ENCODE measurements at regions not wholly inside any gene's neighbourhood (a gene's known extent, or its start where the extent isn't known, plus 50 kb on each side); places are given as distances from the start of the nearest gene placed in this dataset.
"Not testable (repeated sequence)": the region's sequence is repeated elsewhere in the genome, so short reads cannot be mapped to it uniquely, and the experiment has no call there.

DNA sequence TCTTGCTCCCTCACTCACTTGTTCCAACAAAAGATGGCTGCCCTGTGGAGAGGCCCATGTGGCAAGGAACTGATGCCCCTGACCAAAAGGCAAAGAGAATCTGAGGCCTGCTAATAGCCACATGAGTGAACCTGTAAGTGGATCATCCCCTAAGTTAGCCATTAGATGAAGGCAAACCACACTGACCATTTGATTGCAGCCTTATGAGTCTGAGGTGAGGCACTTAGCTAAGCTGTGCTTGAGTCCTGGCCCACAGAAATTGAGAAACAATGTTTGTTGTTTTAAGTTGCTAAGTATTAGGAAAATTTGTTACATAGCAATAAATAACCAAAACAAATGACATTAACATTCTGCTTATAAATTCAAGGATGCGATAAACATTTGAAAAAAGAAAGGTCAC, 100.1 kb upstream of the BET1 start:
- DNase-seq (ENCODE audit: low read depth in 1 of 2, low spot score in 1 of 2): no peak

DNA sequence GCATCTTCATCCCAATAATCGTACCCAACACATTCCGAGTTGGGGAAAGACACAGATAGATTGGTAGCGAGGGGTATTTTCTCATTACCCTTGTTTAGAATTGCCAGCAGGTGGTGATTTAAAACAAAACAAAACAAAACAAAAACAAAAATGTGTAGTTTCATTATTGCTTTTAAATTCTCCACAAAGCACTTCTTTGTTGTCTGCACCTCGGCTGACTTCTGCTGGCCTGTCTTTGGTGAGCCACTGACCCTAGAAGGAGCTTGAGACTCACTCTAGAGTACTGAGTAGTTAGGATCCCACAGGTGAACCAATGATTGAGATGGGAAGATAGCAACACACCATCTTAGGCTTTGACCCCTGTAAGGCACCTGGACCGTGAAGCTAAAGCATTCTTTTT, 105.4 kb upstream of the BET1 start:
- DNase-seq (ENCODE audit: low read depth in 1 of 2, low spot score in 1 of 2): no peak

DNA sequence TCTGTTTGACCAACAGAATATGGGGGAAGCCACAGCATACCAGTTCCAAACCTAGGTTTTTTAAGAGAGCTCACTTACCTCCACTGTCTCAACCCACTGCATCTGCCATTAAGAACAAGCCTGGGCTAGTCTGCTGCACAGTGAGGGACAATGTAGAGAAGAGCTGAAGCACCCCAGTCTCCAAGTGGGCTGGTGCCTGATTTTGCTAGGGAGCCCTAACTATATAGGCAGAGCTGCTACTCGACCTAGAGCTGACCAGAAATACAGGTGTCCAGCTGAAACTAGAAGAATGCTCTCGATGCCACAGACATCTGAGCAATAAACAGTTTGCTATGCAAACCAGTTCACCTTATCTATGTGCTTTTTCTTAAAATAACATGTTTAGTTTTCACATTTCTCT, 106.9 kb upstream of the BET1 start:
- no peak for DNase-seq (ENCODE audit: low read depth in 1 of 2, low spot score in 1 of 2)

DNA sequence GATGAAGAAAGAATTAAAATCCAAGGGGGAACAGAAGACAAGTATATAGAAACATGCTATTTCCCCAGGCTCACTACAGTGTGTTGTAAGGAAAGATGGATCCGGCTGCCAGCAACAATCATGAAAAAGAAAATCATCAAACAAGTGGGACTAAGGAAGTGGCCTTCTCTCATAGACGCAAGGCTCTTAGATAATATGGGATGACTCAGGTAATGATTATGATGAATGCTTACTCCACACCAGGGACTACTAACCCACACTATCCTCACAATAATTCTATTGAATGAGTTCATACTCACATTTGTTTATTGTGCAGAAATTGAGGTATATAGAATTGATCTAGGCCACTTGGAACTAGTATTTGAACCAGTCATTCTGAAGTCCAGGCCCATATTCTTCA, 111.2 kb upstream of the BET1 start:
- DNase-seq (ENCODE audit: low read depth in 1 of 2, low spot score in 1 of 2): no peak

DNA sequence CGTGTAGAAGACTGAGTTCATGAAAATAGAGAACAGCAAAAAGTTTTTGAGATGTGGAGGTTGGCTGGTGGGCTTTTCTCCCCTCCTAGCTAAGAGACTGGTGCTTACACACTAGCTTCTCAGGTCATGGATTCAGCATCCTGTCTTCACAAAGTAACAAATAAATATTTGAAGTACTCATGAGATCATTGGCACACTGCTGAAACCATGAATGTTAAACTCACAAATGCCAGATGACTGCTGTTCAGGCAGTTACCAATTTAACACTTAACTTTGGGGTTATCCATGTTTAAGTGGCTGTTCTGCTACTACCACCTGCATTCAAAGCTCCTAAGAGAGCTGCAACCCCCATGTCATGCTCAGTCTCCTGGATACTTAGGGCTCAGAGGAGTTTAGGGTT, 119.0 kb upstream of the BET1 start:
- DNase-seq (ENCODE audit: low read depth in 1 of 2, low spot score in 1 of 2): no peak

DNA sequence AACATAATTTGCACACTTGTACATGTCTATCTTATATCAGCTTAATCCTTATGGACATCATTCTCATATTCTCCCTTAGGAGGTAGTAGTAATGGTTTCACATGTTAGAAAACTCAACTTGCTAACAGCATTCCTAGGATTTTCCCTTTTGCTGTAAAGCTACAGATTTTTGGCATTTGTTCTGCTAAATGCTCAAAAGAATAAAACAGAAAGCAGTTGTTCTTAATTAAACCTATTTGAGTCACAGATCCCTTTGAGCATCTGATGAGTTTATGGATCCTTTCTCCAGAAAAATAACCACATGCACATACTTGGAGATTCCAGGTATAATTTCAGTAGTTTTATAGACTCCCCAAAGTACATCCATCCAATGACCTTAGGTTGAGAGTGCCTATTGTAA, 122.9 kb upstream of the BET1 start:
- no peak for DNase-seq (ENCODE audit: low read depth in 1 of 2, low spot score in 1 of 2)

DNA sequence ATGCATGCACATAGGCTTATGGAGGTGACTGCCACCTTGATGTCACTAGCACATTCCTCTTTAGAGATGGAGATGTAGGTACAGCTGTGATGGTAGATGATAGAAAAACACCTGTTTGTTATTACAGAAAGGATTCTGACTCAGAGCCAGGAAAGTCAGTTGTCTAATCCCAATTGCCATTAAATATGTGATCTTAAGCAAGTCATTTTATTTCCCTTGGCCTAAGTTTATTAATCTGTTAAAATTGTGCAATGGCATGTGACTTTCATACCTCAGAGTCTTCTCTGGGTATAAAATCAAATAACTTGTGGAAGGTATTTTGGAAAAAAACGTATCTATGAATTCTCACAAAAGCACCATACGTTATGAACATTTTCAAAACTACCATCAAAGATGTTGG, 123.9 kb upstream of the BET1 start:
- no peak for DNase-seq (ENCODE audit: low read depth in 1 of 2, low spot score in 1 of 2)

DNA sequence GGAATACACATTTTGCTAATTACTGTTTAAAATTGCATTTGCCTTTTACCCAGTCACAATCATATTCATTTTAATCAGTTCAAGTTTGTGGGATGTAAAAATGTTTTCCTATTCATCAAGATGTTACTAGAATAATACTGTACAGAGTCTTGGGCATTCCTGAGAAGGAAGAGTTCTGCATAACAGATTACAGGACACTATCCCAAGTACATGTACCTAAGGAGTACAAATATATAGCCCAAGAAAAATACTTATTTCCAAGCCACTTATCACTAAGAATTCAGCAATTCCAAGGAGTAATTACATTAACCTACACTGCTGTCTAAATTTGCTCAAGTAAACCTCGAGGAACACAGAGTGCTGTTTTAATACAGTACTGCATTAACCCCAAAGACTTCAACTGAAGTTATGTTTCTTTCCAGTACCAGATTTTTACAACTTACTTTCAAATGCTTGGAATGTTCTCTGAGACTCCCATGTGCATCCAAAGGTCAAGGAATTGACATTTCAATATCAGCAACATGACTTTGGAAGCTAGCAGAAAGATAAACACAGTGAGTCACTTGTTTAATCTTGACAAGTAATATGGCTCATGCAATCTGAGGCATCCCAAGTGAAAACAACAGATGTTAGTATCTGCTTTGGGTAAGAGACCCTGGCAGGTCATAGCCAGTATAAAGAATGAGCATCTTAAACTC, 125.4 kb upstream of the BET1 start:
- no peak for DNase-seq (ENCODE audit: low read depth in 1 of 2, low spot score in 1 of 2)

DNA sequence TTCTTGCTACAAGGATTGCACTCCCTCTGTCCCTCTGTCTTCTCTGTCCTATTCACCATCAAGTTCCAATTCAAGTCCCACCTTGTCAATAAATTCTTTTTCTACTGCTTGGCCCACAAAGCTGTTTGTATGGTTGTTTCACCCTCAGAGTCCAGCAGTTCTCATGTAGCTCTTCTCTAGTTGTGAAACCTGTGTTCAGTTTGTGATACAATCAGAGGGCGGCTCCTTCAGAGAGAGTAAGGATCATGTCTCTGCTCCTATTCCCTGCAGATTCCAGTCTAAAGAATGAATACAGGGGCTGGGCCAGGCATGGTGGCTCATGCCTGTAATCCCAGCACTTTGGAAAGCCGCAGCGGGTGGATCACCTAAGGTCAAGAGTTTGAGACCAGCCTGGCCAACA, 126.6 kb upstream of the BET1 start:
- no peak for DNase-seq (ENCODE audit: low read depth in 1 of 2, low spot score in 1 of 2)

DNA sequence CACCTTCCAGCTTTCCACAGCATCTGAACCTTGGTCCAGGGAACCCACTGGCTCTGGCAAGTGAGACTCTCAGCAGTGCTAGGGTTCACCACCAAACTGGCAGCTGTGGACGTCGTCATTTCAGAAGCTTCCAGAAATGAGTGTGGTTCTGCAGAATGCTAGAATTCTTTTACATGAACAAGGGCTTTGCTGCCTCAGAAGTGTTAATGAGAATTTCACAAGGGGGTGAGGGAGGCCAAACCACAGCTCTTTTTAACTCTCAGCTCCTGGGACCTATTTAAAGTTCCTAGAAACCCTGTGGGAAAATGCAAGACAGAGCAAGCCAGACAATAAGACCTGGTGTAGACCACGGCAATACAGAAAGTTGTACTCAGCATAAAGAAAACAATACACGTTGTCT, 129.3 kb upstream of the BET1 start:
- no peak for DNase-seq (ENCODE audit: low read depth in 1 of 2, low spot score in 1 of 2)

DNA sequence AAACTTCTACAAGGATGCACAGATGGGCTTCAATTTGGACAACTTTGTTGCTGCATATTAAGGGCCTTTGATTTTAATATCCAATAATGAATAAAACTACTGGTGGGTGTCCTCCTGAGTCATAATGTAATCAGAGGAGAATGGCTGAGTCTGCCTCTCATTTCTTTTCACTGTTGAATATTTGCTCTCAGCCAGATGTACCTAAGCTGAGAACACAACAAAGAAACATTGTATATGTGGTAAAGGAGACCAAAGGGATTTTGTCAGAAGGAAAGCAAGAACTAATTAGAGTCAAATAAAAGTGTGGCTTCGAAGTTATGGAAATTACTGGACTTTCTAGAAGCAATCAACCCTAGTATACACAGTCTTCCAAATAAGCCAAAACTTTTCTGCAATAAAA, 131.0 kb upstream of the BET1 start:
- DNase-seq (ENCODE audit: low read depth in 1 of 2, low spot score in 1 of 2): no peak

DNA sequence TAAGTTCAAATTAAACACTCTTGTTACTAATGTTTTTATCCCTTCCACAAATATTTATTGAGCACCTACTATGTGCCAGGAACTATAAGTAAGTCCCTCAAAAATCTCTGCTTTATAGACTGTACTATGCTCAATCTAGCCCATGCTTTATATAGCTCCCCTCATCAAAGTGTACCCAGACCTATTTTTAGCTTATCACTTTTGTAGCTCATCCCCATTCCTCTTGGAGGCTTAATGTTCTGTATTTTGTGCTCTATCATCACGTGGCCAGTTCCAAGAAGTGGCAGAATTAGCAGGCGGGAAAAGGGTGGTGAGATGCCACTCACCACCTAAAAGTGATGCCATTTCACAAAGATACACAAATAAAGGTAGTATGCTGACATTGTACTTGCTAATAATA, 138.1 kb upstream of the BET1 start:
- DNase-seq (ENCODE audit: low read depth in 1 of 2, low spot score in 1 of 2): no peak

DNA sequence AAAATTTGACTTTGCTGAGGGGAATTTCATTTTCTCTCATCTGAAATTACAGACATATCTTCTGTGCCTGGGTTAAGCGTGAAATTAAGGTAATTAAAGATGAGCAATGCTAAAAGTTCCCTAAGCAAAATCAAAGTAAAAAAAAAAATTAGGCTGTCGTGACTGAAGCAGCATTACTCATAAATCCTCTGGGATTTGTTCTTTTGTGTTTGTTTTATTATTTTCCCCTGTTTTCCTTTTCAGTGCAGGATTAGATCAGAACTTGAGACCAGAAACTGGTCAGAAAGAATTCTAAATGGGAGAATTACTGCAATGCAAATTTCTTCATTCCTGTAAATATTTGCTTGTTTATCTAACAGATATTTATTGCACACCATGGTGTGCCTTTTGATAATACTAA, 141.4 kb upstream of the BET1 start:
- no peak for DNase-seq (ENCODE audit: low read depth in 1 of 2, low spot score in 1 of 2)

DNA sequence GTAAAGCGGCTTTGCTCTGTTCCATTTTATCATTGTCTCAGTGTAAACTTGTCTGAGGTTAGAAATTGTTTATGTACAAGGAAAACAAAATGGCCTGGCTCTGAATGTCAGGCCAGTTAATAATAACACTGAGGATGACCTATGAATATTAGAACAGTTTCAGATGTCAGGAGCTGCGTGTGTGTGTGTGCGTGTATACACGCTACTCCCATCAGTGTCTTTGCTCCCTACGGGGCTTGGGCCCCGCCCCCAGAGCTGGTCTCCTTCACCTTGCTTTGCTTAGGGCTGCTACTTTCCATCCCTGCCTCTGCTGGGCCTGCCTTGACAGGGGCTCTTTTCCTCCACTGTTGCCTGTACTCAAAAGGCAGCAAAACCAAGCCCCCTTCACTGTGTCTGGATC, 142.3 kb upstream of the BET1 start:
- DNase-seq (ENCODE audit: low read depth in 1 of 2, low spot score in 1 of 2): no peak

DNA sequence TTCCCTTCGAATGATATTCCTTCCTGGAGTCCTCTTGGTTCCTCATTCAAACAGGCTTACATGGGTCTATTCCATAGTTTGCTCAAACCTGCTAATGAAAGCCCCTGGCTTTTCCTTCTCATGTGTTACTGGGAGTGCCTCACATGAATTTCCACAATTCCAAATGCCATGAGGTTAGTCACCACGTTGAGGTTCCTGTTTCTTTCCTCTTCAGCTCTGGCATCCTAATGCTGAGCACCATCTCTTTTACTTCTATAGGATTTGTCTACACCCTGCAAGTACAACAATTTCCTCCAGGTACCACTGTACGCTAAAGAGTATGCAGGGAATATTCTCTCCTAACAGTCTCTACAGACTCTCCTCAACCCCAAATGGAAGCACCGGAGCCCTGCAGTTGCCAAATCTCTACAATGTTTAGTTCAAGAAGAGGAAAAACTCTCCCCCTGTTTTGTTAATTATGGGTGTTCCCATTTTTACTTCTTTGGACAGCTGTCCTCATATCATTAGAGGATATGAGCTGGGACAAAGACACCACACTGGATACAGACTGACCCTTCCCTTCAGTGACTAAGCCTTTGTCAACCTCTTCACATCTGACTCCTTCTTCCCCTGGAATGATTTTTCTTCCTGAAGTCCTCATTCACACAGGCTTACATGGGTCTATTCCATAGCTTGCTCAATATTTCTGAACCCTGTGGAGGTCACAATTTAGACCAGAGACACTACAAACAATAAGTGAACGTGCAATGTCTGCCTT, 145.8 kb upstream of the BET1 start:
- DNase-seq (ENCODE audit: low read depth in 1 of 2, low spot score in 1 of 2): no peak

DNA sequence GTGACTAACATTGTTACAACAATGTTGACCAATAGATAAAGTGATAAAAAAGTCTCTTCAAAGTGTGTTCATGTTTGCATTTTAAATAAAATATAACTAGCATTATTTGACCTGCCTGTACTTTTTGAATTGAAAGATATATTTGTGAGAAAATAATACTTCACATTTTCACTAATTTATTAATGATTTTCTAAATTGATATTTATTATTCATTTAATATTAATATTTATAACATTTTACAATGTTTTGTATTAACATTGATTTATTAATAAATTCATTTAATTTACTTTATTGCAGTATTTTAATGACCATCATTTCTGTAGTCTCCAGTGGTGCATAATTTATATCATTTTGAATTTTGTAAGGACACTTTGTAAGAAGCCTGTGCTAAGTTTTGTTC, 150.0 kb upstream of the BET1 start:
- no peak for DNase-seq (ENCODE audit: low read depth in 1 of 2, low spot score in 1 of 2)

DNA sequence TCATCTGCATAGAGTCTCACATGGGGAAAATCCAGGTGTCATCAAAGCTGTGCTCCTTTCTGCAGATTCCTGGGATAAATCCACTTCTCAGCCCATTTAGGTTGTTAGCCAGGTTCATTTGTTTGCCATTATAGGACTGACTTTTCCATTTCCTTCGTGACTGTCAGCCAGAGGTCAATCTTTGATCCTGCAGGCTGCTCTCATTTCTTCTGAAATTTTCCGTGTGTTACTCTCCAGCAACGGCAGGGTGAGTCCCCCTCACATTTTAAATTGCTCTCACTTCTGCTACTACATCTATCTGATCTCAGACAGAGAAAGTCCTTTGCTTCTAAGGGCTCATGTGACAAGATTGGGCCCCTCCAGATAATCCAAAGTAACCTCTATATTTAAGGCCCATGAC, 150.7 kb upstream of the BET1 start:
- no peak for DNase-seq (ENCODE audit: low read depth in 1 of 2, low spot score in 1 of 2)

DNA sequence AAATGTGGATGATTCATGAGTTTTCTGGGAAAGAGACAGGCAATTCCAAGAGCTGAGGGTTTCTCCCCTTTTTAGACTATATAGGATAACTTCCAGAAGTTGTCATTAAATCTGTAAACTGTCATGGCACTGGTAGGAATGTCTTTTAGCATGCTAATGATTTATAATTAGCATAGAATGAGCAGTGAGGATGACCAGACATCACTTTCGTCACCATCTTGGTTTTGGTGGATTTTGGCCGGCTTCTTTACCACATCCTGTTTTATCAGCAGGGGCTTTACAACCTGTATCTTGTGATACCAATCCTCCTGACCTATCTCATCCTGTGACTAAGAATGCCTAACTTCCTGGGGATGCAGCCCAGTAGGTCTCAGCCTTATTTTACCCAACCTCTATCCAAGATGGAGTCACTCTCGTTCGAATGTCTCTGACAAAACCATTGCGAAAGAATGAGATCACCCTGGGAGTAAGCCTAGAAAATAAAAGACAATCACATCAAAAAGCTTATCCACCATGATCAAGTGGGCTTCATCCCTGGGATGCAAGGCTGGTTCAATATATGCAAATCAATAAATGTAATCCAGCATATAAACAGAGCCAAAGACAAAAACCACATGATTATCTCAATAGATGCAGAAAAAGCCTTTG, 153.6 kb upstream of the BET1 start:
- DNase-seq (ENCODE audit: low read depth in 1 of 2, low spot score in 1 of 2): not testable (repeated sequence)

DNA sequence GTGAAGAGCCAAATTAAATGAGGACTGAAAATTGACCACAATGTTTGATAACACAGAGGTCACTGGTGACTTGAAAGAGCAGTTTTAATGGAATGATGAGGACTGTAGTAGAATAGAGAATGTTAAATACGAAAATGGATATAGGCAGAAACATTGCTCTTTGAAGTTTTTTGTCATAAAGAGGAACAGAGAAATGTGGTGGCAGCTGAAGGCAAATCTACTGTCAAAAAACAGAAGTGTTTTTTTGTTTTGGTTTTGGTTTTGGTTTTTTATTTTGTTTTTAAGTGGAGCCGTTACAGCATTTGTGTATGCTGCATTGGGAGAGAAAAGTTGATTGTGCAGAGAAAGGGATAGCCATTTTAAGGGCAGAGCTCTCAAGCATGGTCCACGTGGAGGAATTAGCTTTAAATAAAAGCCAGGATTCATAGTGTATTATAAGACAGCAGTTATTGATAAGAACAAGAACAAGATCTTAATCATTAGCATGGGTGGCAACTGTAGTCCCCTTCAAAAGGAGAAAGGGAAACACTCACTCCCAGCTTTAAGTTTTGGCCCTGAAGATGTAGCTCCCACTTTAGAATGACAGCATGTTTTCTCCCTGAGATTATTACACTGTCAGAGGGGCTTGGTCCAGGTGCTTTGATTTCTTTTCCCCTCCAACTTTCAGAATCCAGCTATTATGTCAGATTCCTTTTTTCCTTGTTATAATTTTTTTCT, 156.7 kb upstream of the BET1 start:
- no peak for DNase-seq (ENCODE audit: low read depth in 1 of 2, low spot score in 1 of 2)

DNA sequence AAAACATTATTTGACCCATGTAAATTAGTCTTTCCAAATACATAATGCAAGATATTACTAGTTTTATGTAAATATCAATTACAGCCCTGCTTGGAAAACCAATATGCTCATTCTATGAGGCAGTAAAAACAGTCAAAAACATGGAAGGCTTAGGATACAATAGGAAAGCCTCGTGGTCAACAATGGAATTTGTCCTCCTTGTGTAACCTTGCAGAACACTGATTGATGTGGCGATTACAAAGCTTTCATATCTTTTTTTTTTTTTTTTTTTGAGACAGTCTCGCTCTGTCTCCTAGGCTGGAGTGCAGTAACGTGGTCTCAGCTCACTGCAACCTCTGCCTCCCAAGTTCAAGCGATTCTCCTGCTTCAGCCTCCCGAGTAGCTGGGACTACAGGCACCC, 157.3 kb upstream of the BET1 start:
- DNase-seq (ENCODE audit: low read depth in 1 of 2, low spot score in 1 of 2): no peak

DNA sequence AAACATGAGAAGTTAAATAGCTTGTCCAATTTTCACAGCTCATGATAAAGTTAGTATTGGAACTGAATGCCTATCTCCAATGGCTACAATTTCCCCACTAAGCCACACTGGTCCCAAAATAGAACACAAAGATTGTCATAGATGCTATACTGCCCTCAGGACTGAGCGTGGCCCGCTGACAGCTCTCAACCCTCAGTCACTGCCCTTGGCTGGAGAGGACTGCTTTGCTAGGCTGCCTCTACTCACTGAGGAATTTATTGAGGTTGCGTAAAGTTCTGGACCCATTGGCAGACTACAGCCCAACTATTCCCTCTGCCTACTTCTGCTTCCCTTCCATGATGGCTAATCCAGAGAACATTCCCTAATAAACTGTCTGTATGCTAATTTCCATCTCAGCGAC, 165.5 kb upstream of the BET1 start:
- no peak for DNase-seq (ENCODE audit: low read depth in 1 of 2, low spot score in 1 of 2)

DNA sequence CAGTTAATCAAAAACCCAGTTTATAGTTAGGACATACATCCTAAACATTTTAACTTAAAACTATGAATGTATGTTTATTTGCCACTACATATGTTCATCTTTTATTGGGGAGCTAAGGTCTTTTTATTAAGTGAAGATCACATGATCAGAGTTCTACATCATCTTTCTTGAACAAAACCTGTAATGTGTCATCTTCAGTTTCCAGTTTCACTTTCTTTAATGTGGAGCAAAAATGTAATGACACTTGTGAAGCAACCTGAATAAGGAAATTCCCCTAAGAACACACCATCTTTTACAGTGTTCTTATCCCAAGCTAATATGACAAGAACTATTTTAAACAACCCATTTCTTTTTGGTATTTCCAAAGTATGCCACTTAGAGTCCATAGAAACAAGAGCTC, 166.7 kb upstream of the BET1 start:
- DNase-seq (ENCODE audit: low read depth in 1 of 2, low spot score in 1 of 2): no peak
